Naive B cell (primary cell): ENCODE measurements at regions not wholly inside any gene's neighbourhood (a gene's known extent, or its start where the extent isn't known, plus 50 kb on each side); places are given as distances from the start of the nearest gene placed in this dataset.

ENCODE experiments used
- ATAC-seq, 2 donors: fragments of 150-1000 bp; cut with Tn5 transposase; 2 replicates each; pipeline ENCODE4 v1.10.0; 2021; ENCODE audit warnings: low read depth in 2 of 2, mild to moderate bottlenecking in 2 of 2, moderate library complexity in 2 of 2
- DNase-seq: peaks from one replicate; pipeline ENCODE4 v3.0.0; 2022
- H3K27ac Mint-ChIP-seq, 6 donors: one replicate each; pipeline ENCODE4 v1.8.0; 2020 to 2022; ENCODE audit warnings: mild to moderate bottlenecking in 6 of 6, mixed read lengths in 6 of 6, moderate library complexity in 5 of 6, inconsistent platforms in 2 of 6
- H3K27me3 Mint-ChIP-seq, 3 donors: one replicate each; pipeline ENCODE4 v1.8.0; 2021 to 2022; ENCODE audit warnings: mixed read lengths in 3 of 3, mild to moderate bottlenecking in 1 of 3
- H3K36me3 Mint-ChIP-seq, 2 donors: one replicate each; pipeline ENCODE4 v1.8.0; 2020 to 2022; ENCODE audit warnings: mixed read lengths in 2 of 2, inconsistent platforms in 1 of 2, mild to moderate bottlenecking in 1 of 2
- H3K4me1 Mint-ChIP-seq, 3 donors: one replicate each; pipeline ENCODE4 v1.8.0; 2020 to 2022; ENCODE audit warnings: mixed read lengths in 3 of 3, inconsistent platforms in 1 of 3, mild to moderate bottlenecking in 1 of 3, moderate library complexity in 1 of 3
- H3K4me3 Mint-ChIP-seq, 8 donors: one replicate each; pipeline ENCODE4 v1.8.0; 2020 to 2022; ENCODE audit warnings: mild to moderate bottlenecking in 8 of 8, mixed read lengths in 8 of 8, moderate library complexity in 8 of 8, inconsistent platforms in 2 of 8
- H3K9me3 Mint-ChIP-seq, 7 donors: one replicate each; pipeline ENCODE4 v1.8.0; 2020 to 2022; ENCODE audit warnings: mixed read lengths in 7 of 7, mild to moderate bottlenecking in 5 of 7, inconsistent platforms in 2 of 7, moderate library complexity in 1 of 7

- no peaks in the 10 kb centered on the region for H3K9me3 Mint-ChIP-seq
- no peaks in the 10 kb centered on the region for H3K4me1 Mint-ChIP-seq
- ATAC-seq (no peak), DNase-seq (no peak)
- H3K27me3 Mint-ChIP-seq = no peaks in the 10 kb centered on the region
- no peak overlapping the region for H3K4me3 Mint-ChIP-seq
- no peak overlapping the region for H3K27ac Mint-ChIP-seq
- H3K36me3 Mint-ChIP-seq = no peaks in the 10 kb centered on the region
Measured at GRCh38 chr4:106618956-106619355, 250.4 kb upstream of the GIMD1 start.

GRCh38 chr4:106615961-106616360 lies 247.4 kb upstream of the GIMD1 start:
- Mint-ChIP-seq H3K4me1 (no peaks in the 10 kb centered on the region), H3K27me3 (no peaks in the 10 kb centered on the region), H3K36me3 (no peaks in the 10 kb centered on the region), H3K4me3 (no peak overlapping the region), H3K27ac (no peak overlapping the region), H3K9me3 (peaks cover 0 to 6% (median 2%) of the 10 kb centered on the region in 7 donors)
- DNase-seq (no peak), ATAC-seq (no peak)

GRCh38 chr4:106615410-106615945 lies 246.9 kb upstream of the GIMD1 start:
- H3K27me3 Mint-ChIP-seq = no peaks in the 10 kb centered on the region
- H3K9me3 Mint-ChIP-seq = peaks cover 0 to 6% (median 3%) of the 10 kb centered on the region in 7 donors
- no peak for ATAC-seq
- H3K27ac Mint-ChIP-seq = no peak overlapping the region
- no peaks in the 10 kb centered on the region for H3K4me1 Mint-ChIP-seq
- DNase-seq = no peak
- no peak overlapping the region for H3K4me3 Mint-ChIP-seq
- no peaks in the 10 kb centered on the region for H3K36me3 Mint-ChIP-seq

GRCh38 chr4:106614441-106614840 lies 245.9 kb upstream of the GIMD1 start:
- ATAC-seq (no peak), DNase-seq (no peak)
- no peaks in the 10 kb centered on the region for H3K36me3 Mint-ChIP-seq
- no peaks in the 10 kb centered on the region for H3K27me3 Mint-ChIP-seq
- H3K9me3 Mint-ChIP-seq = peaks cover 0 to 6% (median 3%) of the 10 kb centered on the region in 7 donors
- H3K27ac Mint-ChIP-seq = no peak overlapping the region
- H3K4me3 Mint-ChIP-seq = no peak overlapping the region
- no peaks in the 10 kb centered on the region for H3K4me1 Mint-ChIP-seq

GRCh38 chr4:106609917-106610316 lies 241.3 kb upstream of the GIMD1 start:
- H3K27me3 Mint-ChIP-seq = no peaks in the 10 kb centered on the region
- no peaks in the 10 kb centered on the region for H3K36me3 Mint-ChIP-seq
- no peak overlapping the region for H3K4me3 Mint-ChIP-seq
- no peaks in the 10 kb centered on the region for H3K4me1 Mint-ChIP-seq
- no peak overlapping the region for H3K27ac Mint-ChIP-seq
- no peak for ATAC-seq
- no peak for DNase-seq
- peaks cover 0 to 10% (median 3%) of the 10 kb centered on the region in 7 donors for H3K9me3 Mint-ChIP-seq

- DNase-seq (no peak), ATAC-seq (no peak)
- Mint-ChIP-seq H3K27me3 (no peaks in the 10 kb centered on the region), H3K36me3 (no peaks in the 10 kb centered on the region), H3K4me3 (no peak overlapping the region), H3K4me1 (no peaks in the 10 kb centered on the region), H3K27ac (no peak overlapping the region), H3K9me3 (peaks cover 0 to 10% (median 6%) of the 10 kb centered on the region in 7 donors)
Measured at GRCh38 chr4:106607558-106607957, 239.0 kb upstream of the GIMD1 start.

- H3K4me3 Mint-ChIP-seq = no peak overlapping the region
- no peaks in the 10 kb centered on the region for H3K4me1 Mint-ChIP-seq
- no peaks in the 10 kb centered on the region for H3K36me3 Mint-ChIP-seq
- no peaks in the 10 kb centered on the region for H3K27me3 Mint-ChIP-seq
- ATAC-seq (no peak), DNase-seq (no peak)
- peaks cover 0 to 6% (median 2%) of the 10 kb centered on the region in 7 donors for H3K9me3 Mint-ChIP-seq
- no peak overlapping the region for H3K27ac Mint-ChIP-seq
Measured at GRCh38 chr4:106604319-106605051, 235.9 kb upstream of the GIMD1 start.

- H3K4me1 Mint-ChIP-seq = no peaks in the 10 kb centered on the region
- H3K4me3 Mint-ChIP-seq = no peak overlapping the region
- no peak for ATAC-seq
- peaks cover 0 to 4% (median 0%) of the 10 kb centered on the region in 7 donors for H3K9me3 Mint-ChIP-seq
- H3K36me3 Mint-ChIP-seq = no peaks in the 10 kb centered on the region
- no peak for DNase-seq
- no peak overlapping the region for H3K27ac Mint-ChIP-seq
- no peaks in the 10 kb centered on the region for H3K27me3 Mint-ChIP-seq
Measured at GRCh38 chr4:106603471-106603870, 234.9 kb upstream of the GIMD1 start.

GRCh38 chr4:106602711-106603110 lies 234.1 kb upstream of the GIMD1 start:
- no peaks in the 10 kb centered on the region for H3K27me3 Mint-ChIP-seq
- no peaks in the 10 kb centered on the region for H3K4me1 Mint-ChIP-seq
- peaks cover 0 to 4% (median 0%) of the 10 kb centered on the region in 7 donors for H3K9me3 Mint-ChIP-seq
- no peak for DNase-seq
- H3K4me3 Mint-ChIP-seq = no peak overlapping the region
- H3K27ac Mint-ChIP-seq = no peak overlapping the region
- no peak for ATAC-seq
- H3K36me3 Mint-ChIP-seq = no peaks in the 10 kb centered on the region

- DNase-seq = no peak
- ATAC-seq = no peak
- H3K27me3 Mint-ChIP-seq = no peaks in the 10 kb centered on the region
- H3K4me1 Mint-ChIP-seq = no peaks in the 10 kb centered on the region
- H3K27ac Mint-ChIP-seq = no peak overlapping the region
- no peak overlapping the region for H3K4me3 Mint-ChIP-seq
- H3K36me3 Mint-ChIP-seq = no peaks in the 10 kb centered on the region
- H3K9me3 Mint-ChIP-seq = peaks cover 0 to 3% (median 0%) of the 10 kb centered on the region in 7 donors
Measured at GRCh38 chr4:106601519-106601918, 232.9 kb upstream of the GIMD1 start.

GRCh38 chr4:106595906-106596305 lies 227.3 kb upstream of the GIMD1 start:
- Mint-ChIP-seq H3K27ac (no peak overlapping the region), H3K9me3 (no peaks in the 10 kb centered on the region), H3K4me3 (no peak overlapping the region), H3K4me1 (no peaks in the 10 kb centered on the region), H3K36me3 (no peaks in the 10 kb centered on the region), H3K27me3 (no peaks in the 10 kb centered on the region)
- DNase-seq = no peak
- ATAC-seq = no peak

GRCh38 chr4:106594291-106594952 lies 225.8 kb upstream of the GIMD1 start:
- Mint-ChIP-seq H3K27me3 (no peaks in the 10 kb centered on the region), H3K4me1 (no peaks in the 10 kb centered on the region), H3K4me3 (no peak overlapping the region), H3K27ac (no peak overlapping the region), H3K9me3 (no peaks in the 10 kb centered on the region), H3K36me3 (no peaks in the 10 kb centered on the region)
- ATAC-seq (no peak), DNase-seq (no peak)

- DNase-seq = no peak
Measured at GRCh38 chr4:106588891-106589290, 220.3 kb upstream of the GIMD1 start.

GRCh38 chr4:106587558-106587957 lies 219.0 kb upstream of the GIMD1 start:
- Mint-ChIP-seq H3K4me3 (no peak overlapping the region), H3K9me3 (peaks cover 0 to 4% (median 0%) of the 10 kb centered on the region in 7 donors), H3K4me1 (no peaks in the 10 kb centered on the region), H3K36me3 (no peaks in the 10 kb centered on the region), H3K27me3 (no peaks in the 10 kb centered on the region), H3K27ac (no peak overlapping the region)
- DNase-seq (no peak), ATAC-seq (no peak)

More at GRCh38 chr4:106588891-106589290, 220.3 kb upstream of the GIMD1 start:
- Mint-ChIP-seq H3K4me3 (no peak overlapping the region), H3K27ac (no peak overlapping the region), H3K4me1 (no peaks in the 10 kb centered on the region), H3K27me3 (no peaks in the 10 kb centered on the region), H3K36me3 (no peaks in the 10 kb centered on the region), H3K9me3 (peaks cover 0 to 4% (median 0%) of the 10 kb centered on the region in 7 donors)
- no peak for ATAC-seq
